GM21381 (cell line): ENCODE measurements at regions not wholly inside any gene's neighbourhood (a gene's known extent, or its start where the extent isn't known, plus 50 kb on each side); places are given as distances from the start of the nearest gene placed in this dataset.
"Not testable (repeated sequence)": the region's sequence is repeated elsewhere in the genome, so short reads cannot be mapped to it uniquely, and the experiment has no call there.

ENCODE experiments used
- ATAC-seq: cut with Tn5 transposase; IDR thresholded peaks from one replicate; pipeline ENCODE4 v1.9.1; 2021; ENCODE audit warnings: mild to moderate bottlenecking, moderate library complexity; ENCODE audit not compliant: unreplicated experiment

- ATAC-seq, result no peak
Measured at GRCh38 chr1:29409616-29410015, 173.3 kb downstream of the PTPRU start.

DNA sequence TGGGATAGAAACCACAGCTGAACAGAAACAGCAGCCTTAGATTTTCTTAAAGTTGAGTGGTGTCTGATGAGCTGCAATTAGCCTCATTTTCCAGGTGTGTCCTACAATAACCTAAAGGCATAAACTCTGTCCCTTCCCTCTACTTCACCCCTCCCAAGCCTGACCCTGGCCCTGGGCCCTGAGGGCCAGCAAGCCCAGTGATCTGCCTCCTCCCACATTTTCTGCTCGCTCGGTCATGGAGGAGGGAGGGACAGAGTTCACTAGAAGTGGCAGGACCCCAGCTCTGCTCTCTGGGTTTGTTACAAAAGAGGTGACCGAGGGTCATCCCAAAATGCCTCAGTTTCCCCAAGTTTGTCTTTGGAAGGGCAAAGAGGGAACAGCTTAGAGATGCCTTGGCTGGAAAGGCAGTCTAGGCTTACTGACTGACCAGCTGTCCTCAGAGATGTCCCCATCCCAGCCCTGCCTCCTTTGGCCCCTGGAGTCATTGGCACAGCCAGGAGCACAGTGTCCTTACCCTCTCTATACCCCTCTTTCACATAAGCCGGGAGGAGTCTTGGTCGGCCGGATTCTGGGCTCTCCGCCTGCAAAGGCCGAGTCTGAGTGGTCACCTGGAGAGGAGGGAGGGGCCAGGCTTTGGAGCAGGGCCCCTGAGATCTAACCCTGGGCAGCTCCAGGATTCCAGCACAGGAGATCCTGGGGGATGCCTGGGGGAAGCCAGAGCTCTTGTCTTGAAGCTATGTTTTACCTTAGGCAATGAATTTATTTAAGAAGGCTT is 172.7 kb downstream of the PTPRU start:
- no peak for ATAC-seq

- ATAC-seq, result no peak
Measured at GRCh38 chr1:29406814-29407213, 170.5 kb downstream of the PTPRU start.

DNA sequence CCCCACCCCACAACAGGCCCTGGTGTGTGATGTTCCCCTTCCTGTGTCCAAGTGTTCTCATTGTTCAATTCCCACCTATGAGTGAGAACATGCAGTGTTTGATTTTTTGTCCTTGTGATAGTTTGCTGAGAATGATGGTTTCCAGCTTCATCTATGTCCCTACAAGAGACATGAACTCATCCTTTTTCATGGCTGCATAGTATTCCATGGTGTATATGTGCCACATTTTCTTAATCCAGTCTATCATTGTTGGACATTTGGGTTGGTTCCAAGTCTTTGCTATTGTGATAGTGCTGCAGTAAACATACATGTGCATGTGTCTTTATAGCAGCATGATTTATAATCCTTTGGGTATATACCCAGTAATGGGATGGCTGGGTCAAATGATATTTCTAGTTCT is 163.9 kb downstream of the PTPRU start:
- not testable (repeated sequence) for ATAC-seq

- no peak for ATAC-seq
Measured at GRCh38 chr1:29399465-29399864, 163.1 kb downstream of the PTPRU start.

DNA sequence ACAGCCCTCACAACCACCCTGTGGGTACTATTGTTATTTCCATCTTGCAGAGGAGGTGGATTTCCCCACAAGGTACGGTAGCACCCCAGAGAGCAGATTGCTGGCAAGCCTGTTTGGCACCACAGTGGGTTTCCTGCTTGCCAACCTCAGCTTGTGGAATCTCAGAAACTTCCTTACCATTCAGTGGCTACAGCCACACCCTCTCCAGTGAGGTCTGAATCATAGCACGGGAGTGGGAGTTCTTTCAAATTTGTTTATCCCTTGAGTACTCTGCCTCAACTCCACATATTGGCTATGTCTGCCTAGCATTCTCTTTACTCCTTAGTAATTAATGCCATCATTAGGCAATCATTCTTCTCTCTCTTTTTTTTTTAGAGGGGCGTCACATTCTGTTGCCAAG is 162.1 kb downstream of the PTPRU start:
- ATAC-seq, result no peak

- no peak for ATAC-seq
Measured at GRCh38 chr1:29397981-29398380, 161.7 kb downstream of the PTPRU start.

GRCh38 chr1:29397256-29397590 is 160.9 kb downstream of the PTPRU start:
- ATAC-seq, result no peak

DNA sequence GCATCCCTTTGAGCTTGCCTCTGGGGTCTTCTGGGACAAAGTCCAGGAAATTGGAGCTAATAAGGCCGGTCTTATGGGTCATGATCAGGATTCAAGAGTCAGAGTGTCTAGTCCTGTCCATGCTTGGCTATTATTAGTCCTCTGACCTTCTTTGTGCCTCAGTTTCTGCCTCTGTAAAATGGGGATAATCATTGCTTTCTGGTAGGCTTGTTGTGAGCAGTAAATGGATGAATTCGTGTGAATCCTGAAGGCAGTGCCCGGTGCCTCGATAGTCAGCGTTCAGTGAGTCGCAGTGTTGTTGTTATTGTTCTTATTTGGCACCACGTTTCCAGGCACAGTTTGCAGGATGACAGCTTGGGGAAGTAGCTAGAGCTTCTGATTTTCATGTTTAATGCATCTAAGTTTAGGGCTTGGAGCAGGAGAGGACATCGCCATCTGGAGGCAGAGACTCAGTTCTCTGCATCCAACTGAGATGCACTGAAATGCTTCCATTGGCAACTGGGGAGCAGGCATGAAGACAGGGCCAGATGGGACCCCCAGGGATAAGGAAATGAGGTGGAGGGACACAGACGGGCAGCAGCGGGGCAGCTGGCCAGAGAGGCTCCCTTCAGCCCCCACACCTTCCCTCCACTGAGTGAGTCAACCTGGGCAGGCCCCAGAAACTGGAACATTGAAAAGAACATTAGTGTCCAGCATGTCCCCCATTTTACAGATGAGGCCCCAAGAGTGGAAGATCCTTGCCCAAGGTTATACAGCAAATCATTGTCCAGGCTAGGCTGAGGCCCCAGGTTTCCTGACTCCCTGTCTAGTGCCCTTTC is 160.3 kb downstream of the PTPRU start:
- no peak for ATAC-seq

GRCh38 chr1:29395736-29396437 is 159.6 kb downstream of the PTPRU start:
- no peak for ATAC-seq

- no peak for ATAC-seq
Measured at GRCh38 chr1:29394521-29395225, 158.4 kb downstream of the PTPRU start.

DNA sequence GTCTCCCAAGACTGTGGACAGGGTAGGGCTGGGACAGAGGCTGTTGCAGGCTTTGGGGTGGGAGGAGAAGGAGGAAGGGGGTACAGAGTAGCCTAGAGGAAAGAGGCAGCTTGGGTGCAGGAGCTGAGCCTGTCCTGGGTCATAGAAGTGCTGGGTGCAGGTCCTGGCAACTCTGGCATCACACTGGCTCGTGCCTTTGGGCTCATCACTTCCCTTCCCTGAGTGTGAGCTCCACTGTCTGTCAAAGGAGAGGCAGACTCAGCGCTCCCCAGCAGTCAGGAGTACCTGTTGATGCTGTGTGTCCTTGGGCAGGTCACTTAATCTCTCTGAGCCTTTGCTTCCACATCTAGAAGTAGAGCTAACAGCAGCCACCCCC is 157.1 kb downstream of the PTPRU start:
- no peak for ATAC-seq

DNA sequence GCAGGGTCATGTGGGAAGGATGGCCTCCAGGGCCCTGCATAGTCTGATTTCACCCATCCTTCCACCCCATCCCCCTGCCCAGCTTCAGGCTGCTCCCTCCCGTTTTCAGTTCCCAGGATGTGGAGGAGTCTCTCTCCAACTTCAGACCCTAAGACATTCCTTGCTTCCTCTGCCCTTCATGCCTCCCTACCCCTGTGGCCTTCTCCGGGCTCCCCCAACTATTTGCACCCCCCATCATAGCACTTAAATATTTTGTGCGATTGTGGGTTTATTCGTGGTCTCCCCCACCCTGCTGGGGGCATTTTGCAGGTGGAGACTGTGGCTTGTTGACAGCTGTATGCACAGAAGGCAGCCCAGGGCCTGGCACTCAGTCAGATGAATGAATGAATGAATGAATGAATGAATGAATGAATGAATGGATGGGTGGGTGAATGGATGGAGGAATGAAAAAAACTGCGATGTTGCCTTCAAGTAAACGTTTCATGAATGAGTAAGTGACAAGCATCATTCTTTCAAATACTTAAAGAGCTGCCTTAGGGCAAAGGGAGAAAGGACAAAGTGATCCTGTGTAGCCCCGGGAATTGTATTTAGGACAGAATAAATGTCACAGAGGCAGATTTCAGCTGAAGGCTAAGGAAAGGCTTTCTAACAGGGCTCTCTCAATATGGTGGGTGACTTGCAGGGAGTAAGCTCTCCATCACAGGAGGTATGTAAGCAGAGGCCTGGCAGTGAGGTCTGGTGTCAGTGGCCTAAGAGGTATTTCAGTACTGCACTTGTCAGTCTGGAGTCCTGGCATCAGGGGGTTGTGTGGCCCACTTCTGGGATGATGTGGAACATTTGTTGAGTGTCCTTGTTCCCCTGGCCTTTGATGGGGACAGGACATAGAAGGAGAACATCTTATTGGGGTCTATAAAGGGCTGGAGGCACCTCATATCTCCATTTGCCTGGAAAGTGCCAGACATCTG is 156.4 kb downstream of the PTPRU start:
- no peak for ATAC-seq

- no peak for ATAC-seq
Measured at GRCh38 chr1:29392036-29392435, 155.7 kb downstream of the PTPRU start.

GRCh38 chr1:29391362-29391880 is 155.1 kb downstream of the PTPRU start:
- ATAC-seq, result no peak

DNA sequence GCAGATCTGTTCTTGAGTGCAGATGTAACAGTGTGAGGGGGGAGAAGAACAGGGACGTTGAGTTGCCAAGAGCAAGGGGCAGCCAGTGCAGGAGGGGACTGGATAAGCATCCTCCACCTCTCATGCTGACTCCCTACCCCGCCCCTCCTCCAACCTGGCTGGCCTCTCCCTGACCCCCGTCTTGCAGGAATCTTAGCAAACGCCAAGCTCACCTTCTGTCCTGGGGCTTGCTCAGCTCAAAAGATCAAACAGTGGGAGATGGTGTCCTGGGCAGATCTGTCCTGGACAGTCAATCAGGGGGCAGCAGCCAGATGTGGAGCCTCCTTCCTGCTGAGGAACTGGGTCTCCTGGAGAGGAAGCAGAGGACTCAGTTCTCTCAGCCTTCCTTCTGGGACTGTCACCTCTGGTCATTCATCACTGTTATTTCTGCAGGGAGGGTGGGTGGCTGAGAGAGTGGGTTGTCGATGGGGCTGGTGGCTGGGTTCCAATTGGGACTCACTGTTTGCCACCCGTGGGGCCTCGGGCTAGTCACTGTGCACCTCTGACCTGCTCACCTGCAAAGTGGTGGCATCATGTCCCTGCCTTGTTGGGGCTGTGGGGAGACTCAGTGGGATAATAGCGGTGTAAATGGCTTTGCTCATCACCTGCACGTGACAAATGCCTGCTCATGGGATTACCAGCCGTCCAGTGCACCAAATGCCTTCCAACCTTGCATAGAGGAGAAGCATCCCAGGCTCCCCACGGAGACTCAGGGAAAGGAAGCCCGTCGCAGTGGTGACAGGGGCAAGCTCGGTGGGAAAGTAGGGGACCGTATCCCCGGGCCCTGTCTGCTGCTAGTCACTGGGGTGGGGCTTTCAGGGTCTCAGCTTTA is 154.4 kb downstream of the PTPRU start:
- ATAC-seq, result no peak

DNA sequence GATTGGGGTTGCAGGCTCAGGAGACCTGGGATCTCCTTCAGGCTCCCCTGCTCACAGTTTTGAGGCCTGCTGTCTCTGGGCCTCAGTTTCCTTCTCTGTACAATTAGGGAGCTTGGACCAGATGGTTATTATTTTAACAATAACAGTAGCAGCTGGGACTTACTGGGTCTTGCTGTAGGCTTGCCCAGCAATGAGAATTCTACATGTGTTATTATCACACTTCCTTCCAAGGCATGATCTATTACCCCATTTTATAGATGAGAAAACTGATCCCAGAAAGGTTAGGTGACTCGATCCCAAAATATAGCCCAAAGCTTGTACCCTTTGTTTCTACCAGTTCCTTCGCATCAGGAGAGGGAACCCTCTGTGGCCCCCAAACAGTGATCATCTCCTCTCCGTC is 153.8 kb downstream of the PTPRU start:
- ATAC-seq, result no peak

DNA sequence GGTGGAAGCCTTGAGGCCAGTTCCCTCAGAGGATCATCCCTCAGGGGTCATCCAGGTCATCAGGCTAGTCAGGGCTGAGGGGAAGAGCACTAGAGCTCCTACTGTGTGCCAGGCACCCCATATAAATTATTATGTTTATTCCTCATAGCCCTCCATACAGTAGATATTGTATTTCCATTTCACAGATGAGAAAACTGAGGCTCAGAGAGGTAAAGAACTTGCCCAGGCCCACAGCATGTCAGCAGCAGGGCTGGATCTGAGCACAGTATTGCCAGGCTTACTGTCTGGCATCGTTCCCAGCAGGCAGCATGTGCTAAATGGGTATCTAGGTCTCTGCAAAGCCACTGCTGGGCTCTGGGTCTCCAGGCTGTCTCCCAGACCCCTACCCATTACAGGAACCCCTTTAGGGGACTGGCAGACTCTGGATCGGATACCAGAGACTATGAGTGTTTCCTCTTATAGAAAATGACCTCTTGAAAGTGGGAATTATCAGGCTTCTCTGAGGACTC is 153.3 kb downstream of the PTPRU start:
- no peak for ATAC-seq

DNA sequence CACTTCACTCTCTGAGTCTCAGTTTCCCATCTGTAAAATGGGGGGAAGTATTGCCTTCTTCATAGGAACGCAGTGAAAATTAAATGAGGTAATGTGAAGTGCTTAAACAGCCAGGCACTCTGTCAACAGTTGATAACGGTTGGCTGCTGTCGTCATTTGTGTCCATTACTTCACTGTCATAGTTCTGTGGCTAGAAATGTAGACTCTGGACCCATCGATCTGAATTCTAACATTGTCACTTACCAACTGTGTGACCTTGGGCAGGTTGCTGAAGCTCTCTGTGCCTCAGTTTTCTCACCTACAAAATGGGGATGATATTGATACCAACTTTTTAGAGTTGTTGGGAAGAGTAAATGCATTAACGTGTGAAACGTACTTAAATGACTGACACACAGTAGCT is 152.6 kb downstream of the PTPRU start:
- ATAC-seq, result no peak
